ENCODE measurements at regions not wholly inside any gene's neighbourhood (a gene's known extent, or its start where the extent isn't known, plus 50 kb on each side); places are given as distances from the start of the nearest gene placed in this dataset.
A peak's percentile ranks its signal among the peaks of the same experiment; 100 is the strongest.

DNA sequence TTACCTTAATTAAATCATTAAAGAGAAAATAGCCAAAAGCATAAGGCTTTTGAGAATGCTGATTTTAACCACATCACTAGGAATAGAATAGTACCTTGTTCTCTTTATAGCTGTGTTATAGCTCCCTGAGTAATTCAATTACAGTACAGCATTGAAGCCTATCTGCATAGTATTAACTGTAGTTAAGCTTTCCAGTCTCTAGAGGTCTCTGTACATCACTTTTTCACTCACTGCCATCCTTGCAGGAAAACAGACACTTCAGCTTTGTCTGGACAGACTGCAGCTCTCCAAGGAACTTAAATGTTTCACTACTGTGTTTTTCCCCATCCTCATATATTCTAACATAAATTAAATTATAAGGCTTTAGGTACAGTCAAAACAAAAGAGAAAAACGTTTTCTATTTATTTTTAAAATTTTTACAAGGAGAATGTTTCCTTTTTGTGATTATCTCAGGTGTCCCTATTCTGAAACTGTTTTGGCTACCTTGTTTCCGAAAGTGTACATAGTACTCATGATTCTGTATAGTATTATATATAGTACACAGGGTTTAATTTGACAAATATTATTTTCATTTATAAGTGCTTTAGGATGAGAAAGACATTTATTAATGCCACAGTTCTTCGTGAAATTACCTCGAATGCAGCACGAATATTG, 407.9 kb downstream of the PCDH18 start:
- peak overlapping the region; percentile 49 for H3K4me3 ChIP-seq (ENCODE audit: low read depth, low read length)
- DNase-seq (ENCODE audit: low read depth, low spot score): peak; percentile 59
- CTCF ChIA-PET: interaction anchor here (0.5 to 2.8 kb wide), 35 partner anchors 8 to 1556 kb away, joined by 3 to 14 read pairs (median 4); partner anchors contain the start of gene PCDH18
- TF ChIP-seq, protein P1, sequence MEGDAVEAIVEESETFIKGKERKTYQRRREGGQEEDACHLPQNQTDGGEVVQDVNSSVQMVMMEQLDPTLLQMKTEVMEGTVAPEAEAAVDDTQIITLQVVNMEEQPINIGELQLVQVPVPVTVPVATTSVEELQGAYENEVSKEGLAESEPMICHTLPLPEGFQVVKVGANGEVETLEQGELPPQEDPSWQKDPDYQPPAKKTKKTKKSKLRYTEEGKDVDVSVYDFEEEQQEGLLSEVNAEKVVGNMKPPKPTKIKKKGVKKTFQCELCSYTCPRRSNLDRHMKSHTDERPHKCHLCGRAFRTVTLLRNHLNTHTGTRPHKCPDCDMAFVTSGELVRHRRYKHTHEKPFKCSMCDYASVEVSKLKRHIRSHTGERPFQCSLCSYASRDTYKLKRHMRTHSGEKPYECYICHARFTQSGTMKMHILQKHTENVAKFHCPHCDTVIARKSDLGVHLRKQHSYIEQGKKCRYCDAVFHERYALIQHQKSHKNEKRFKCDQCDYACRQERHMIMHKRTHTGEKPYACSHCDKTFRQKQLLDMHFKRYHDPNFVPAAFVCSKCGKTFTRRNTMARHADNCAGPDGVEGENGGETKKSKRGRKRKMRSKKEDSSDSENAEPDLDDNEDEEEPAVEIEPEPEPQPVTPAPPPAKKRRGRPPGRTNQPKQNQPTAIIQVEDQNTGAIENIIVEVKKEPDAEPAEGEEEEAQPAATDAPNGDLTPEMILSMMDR (IDR thresholded peaks at IDR 0.05; ENCODE audit: insufficient read depth, low read length, missing control alignments): peak; percentile 54
- POLR2A ChIA-PET: interaction anchor here (0.6 to 1.7 kb wide), 2 partner anchors 407 to 540 kb away, joined by 3 to 8 read pairs; partner anchors contain the start of gene PCDH18

DNA sequence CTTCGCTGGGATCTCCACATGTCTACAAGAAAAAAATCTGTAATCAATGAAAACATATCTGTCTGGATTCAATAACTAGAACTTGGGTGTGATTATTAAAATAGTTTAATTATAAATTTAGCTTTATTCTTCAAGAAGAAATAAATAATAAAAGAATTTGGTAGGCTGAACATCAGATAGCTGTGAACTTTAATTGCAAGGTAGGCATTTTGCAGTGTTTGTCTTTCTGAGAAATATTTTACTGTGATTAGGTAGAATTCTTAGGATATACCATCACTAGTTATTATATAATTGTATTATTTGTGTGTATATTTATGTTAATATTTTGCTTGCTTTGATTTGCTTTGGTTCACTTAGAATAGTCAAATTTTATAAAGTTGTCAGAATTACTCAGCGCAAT, 409.4 kb downstream of the PCDH18 start:
- no peak overlapping the region for H3K4me3 ChIP-seq (ENCODE audit: low read depth, low read length)
- ChIA-PET CTCF (interaction anchor here (1.0 to 2.8 kb wide), 3 partner anchors 11 to 412 kb away, joined by 3 to 12 read pairs (median 5); no protein-coding TSS in a partner anchor), POLR2A (no interaction called here)
- no peak for DNase-seq (ENCODE audit: low read depth, low spot score)
- TF ChIP-seq, protein P1 (IDR thresholded peaks at IDR 0.05; ENCODE audit: insufficient read depth, low read length, missing control alignments): no peak

DNA sequence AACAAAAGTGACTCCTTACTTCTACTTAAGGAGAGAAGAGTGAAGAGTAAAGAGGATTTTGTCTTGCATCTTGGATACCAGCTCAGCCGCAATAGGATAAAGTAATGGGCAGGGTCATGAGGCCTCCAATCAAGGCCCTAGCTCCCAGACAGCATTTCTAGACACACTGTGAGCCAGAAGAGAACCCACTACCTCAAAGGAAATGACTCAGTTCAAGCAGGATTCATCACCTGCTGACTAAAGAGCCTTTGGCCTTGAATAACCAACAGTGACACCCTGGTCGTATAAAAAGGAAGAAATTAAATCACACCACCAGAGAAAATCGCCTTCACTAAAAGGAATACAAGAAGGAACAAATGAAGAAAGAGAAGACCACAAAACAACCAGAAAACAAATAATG, 416.1 kb downstream of the PCDH18 start:
- ChIA-PET CTCF (interaction anchor here (1.1 kb wide), 1 partner anchor 8 kb away, joined by 4 read pairs; no protein-coding TSS in a partner anchor), POLR2A (no interaction called here)
- TF ChIP-seq, protein P1 (IDR thresholded peaks at IDR 0.05; ENCODE audit: insufficient read depth, low read length, missing control alignments): no peak
- no peak for DNase-seq (ENCODE audit: low read depth, low spot score)
- no peak overlapping the region for H3K4me3 ChIP-seq (ENCODE audit: low read depth, low read length)

DNA sequence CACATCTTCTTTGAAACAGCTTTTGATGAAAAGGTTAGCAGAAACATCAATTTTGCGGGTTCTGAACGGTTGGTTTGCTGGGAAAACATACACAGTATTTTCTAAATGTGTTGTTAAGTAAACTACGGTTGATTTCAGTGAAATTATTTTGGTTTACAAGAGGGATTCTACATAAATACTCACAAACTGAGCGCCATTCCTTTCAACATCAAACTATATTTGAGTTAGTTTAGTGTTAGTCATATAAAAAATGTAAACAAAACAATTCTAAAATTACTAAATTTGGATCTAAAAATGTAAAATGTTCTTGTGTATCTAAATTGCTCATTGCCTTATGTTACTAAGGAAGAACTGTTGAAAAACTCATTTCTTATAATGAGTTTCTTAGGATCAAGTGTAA, 425.6 kb downstream of the PCDH18 start:
- ChIA-PET POLR2A (no interaction called here), CTCF (interaction anchor here (1.9 kb wide), 1 partner anchor 17 kb away, joined by 8 read pairs; no protein-coding TSS in a partner anchor)
- TF ChIP-seq, protein P1 (IDR thresholded peaks at IDR 0.05; ENCODE audit: insufficient read depth, low read length, missing control alignments): no peak
- H3K4me3 ChIP-seq (ENCODE audit: low read depth, low read length): no peak overlapping the region
- DNase-seq (ENCODE audit: low read depth, low spot score): no peak

DNA sequence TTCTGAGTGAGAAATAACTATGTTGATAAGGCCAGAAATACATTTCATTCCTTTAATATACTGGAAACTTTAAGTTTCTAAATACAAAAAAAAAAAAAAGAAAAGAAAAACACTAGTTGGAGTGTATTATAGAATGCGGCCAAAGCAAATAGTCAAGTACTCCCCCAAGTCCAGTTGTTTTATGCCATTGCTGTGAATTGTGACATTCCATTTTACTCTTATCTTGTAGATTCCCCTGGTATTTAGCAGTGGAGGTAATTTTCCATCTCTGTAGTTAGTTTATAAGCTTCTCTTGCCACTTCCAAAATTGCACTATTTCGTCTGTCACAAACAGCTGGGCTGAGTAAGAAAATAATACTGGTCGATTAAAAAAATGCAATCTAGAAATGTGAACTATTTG, 426.0 kb downstream of the PCDH18 start:
- ChIA-PET CTCF (no interaction called here), POLR2A (no interaction called here)
- TF ChIP-seq, protein P1 (IDR thresholded peaks at IDR 0.05; ENCODE audit: insufficient read depth, low read length, missing control alignments): no peak
- H3K4me3 ChIP-seq (ENCODE audit: low read depth, low read length): no peak overlapping the region
- DNase-seq (ENCODE audit: low read depth, low spot score): no peak

DNA sequence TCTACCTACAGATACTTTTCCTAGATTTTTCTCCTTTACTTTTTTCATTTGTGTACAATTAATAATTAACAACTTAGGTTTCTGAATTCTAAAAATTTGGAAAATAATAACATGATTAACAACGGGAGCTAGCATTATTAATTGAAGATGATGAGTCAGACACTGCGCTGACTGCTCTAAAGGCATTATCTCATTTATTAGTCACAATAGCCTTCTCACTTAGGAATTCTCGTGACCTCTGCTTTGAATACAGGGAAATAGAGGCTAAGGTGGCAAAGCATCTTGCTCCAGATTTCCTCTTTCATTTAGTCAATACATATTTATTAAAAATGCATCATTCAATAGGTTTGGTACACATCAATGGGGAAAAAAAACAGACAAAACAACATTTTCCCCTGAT, 441.3 kb downstream of the PCDH18 start:
- ChIA-PET CTCF (no interaction called here), POLR2A (no interaction called here)
- no peak overlapping the region for H3K4me3 ChIP-seq (ENCODE audit: low read depth, low read length)
- TF ChIP-seq, protein P1 (IDR thresholded peaks at IDR 0.05; ENCODE audit: insufficient read depth, low read length, missing control alignments): no peak
- DNase-seq (ENCODE audit: low read depth, low spot score): no peak
